ENCODE measurements at regions not wholly inside any gene's neighbourhood (a gene's known extent, or its start where the extent isn't known, plus 50 kb on each side); places are given as distances from the start of the nearest gene placed in this dataset.

DNA sequence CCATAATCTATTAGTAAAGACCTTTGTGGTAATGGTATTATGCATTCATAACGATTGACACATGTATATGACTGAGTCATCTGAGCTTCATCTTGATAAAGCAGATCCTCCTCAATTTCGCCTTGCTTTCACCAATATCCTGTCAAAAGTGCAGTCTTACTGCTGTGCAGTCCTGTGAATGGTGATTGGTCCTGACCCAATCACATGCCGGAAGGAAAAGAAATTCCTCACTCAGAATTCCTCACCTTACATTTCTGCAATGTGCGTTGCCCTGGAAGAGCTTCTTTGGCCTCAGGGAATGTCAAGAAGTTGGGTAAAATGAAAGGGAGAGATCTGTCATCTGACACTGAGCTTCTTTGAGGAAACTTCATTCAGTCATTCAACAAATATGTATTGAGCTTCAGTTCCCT is 121.0 kb upstream of the TSPAN2 start:
- peaks cover 0 to 3% (median 0%) of the 10 kb centered on the region in 5 donors for H3K4me1 ChIP-seq (ENCODE audit: control insufficient read depth in 5 of 5, insufficient read depth in 5 of 5, low read length in 5 of 5)
- no peak overlapping the region for H3K9ac ChIP-seq (ENCODE audit: low read length in 5 of 5)
- H3K9me3 ChIP-seq (ENCODE audit: control insufficient read depth in 5 of 5, low read length in 5 of 5): no peaks in the 10 kb centered on the region
- H3K27ac ChIP-seq (ENCODE audit: low read depth, low read length): no peak overlapping the region
- no peak overlapping the region for H3K4me3 ChIP-seq (ENCODE audit: low read depth in 1 of 5, low read length in 5 of 5)
- H3K27me3 ChIP-seq (ENCODE audit: control insufficient read depth in 5 of 5, insufficient read depth in 4 of 5, low read length in 5 of 5): no peaks in the 10 kb centered on the region
- no peaks in the 10 kb centered on the region for H3K36me3 ChIP-seq (ENCODE audit: control insufficient read depth in 5 of 5, insufficient read depth in 5 of 5, low read length in 5 of 5)

DNA sequence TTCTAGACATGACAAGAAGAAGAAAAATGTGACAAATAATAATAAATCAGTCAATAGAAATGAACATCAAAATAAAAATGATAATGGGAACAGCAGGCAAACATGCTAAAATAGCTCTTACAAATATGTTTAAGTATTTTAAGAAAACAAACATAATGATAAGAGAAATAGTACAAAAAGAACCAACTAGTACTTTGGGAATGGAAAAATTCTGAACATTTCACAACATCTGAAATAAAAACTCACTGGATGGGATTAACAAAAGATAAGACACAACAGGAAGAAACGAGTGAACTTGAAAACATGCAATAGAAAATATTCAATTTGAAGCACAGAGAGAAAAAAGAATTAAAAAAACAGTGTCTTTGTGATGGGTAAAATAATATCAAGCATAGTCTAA is 115.2 kb upstream of the TSPAN2 start:
- Histone ChIP-seq H3K9me3 (ENCODE audit: control insufficient read depth in 5 of 5, low read length in 5 of 5) (peaks cover 0 to 8% (median 0%) of the 10 kb centered on the region in 5 donors), H3K9ac (ENCODE audit: low read length in 5 of 5) (no peak overlapping the region), H3K27ac (ENCODE audit: low read depth, low read length) (no peak overlapping the region), H3K27me3 (ENCODE audit: control insufficient read depth in 5 of 5, insufficient read depth in 4 of 5, low read length in 5 of 5) (no peaks in the 10 kb centered on the region), H3K36me3 (ENCODE audit: control insufficient read depth in 5 of 5, insufficient read depth in 5 of 5, low read length in 5 of 5) (no peaks in the 10 kb centered on the region), H3K4me3 (ENCODE audit: low read depth in 1 of 5, low read length in 5 of 5) (no peak overlapping the region), H3K4me1 (ENCODE audit: control insufficient read depth in 5 of 5, insufficient read depth in 5 of 5, low read length in 5 of 5) (no peaks in the 10 kb centered on the region)

DNA sequence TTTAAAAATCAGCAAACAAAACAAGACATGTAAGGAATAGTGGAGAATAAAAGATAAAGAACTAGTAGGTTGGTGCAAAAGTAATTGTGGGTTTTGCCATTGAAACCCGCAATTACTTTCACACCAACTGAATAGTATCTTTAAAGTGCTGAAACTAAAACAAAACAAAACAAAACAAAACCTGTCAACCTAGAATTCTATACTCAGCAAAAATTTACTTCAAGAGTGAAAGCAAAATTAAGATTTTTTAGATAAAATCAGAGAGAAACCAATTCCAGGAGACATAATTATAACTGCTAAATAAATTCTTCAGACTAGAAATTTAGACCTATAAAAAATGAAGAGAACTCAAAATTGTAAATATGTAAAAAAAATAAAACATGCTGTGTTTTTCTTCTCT is 114.0 kb upstream of the TSPAN2 start:
- H3K27ac ChIP-seq (ENCODE audit: low read depth, low read length): no peak overlapping the region
- no peaks in the 10 kb centered on the region for H3K27me3 ChIP-seq (ENCODE audit: control insufficient read depth in 5 of 5, insufficient read depth in 4 of 5, low read length in 5 of 5)
- no peak overlapping the region for H3K4me3 ChIP-seq (ENCODE audit: low read depth in 1 of 5, low read length in 5 of 5)
- H3K36me3 ChIP-seq (ENCODE audit: control insufficient read depth in 5 of 5, insufficient read depth in 5 of 5, low read length in 5 of 5): no peaks in the 10 kb centered on the region
- H3K9ac ChIP-seq (ENCODE audit: low read length in 5 of 5): no peak overlapping the region
- no peaks in the 10 kb centered on the region for H3K4me1 ChIP-seq (ENCODE audit: control insufficient read depth in 5 of 5, insufficient read depth in 5 of 5, low read length in 5 of 5)
- H3K9me3 ChIP-seq (ENCODE audit: control insufficient read depth in 5 of 5, low read length in 5 of 5): peaks cover 0 to 8% (median 0%) of the 10 kb centered on the region in 5 donors

DNA sequence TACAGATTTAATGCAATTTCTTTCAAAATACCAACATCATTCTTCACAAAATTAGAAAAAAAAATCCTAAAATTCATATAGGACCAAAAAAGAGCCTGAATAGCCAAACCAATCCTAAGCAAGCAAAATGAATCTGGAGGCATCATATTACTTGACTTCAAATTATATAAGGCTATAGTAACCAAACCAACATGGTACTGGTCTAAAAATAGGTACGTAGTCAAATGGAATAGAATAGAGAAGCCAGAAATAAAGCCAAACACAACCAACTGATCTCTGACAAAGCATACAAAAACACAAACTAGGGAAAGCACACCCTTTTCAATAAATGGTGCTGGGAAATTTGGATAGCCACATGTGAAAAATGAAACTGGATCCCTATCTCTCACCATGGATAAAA is 112.3 kb upstream of the TSPAN2 start:
- H3K36me3 ChIP-seq (ENCODE audit: control insufficient read depth in 5 of 5, insufficient read depth in 5 of 5, low read length in 5 of 5): no peaks in the 10 kb centered on the region
- peaks cover 0 to 8% (median 0%) of the 10 kb centered on the region in 5 donors for H3K9me3 ChIP-seq (ENCODE audit: control insufficient read depth in 5 of 5, low read length in 5 of 5)
- H3K27ac ChIP-seq (ENCODE audit: low read depth, low read length): no peak overlapping the region
- H3K4me3 ChIP-seq (ENCODE audit: low read depth in 1 of 5, low read length in 5 of 5): no peak overlapping the region
- no peaks in the 10 kb centered on the region for H3K27me3 ChIP-seq (ENCODE audit: control insufficient read depth in 5 of 5, insufficient read depth in 4 of 5, low read length in 5 of 5)
- H3K4me1 ChIP-seq (ENCODE audit: control insufficient read depth in 5 of 5, insufficient read depth in 5 of 5, low read length in 5 of 5): no peaks in the 10 kb centered on the region
- H3K9ac ChIP-seq (ENCODE audit: low read length in 5 of 5): no peak overlapping the region

DNA sequence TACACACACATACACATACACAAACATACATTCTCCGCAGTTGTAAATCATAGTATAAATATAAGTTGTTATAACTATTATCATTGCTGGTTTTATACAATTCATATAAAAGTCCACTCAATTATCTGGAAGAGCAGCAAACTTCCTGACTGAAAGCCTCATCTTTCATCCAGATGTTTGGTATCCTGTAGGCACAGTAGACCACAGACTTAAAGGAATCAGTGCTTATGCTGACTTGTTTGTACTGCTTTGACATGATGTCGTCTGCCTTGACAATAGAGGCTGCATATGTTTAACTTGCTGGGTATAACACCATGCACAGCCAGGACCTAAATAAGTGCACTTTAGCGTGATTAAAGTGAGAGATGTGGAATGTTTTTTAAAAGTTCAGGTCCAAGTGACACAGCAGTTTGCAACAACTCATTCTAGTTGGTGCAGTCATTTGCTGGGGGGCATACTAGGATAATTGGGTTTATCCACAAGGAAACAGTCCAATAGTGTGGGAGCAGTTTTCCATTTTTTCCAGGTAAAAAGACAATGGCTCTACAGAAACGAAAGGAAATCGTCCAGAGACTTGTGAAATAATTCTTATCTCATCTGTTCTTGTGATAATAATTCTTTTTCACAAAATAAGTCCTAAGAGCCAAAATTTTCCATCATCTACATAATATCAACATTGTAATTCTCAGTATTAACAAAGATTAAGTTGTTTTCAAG is 110.3 kb upstream of the TSPAN2 start:
- Histone ChIP-seq H3K36me3 (ENCODE audit: control insufficient read depth in 5 of 5, insufficient read depth in 5 of 5, low read length in 5 of 5) (no peaks in the 10 kb centered on the region), H3K9ac (ENCODE audit: low read length in 5 of 5) (no peak overlapping the region), H3K9me3 (ENCODE audit: control insufficient read depth in 5 of 5, low read length in 5 of 5) (peaks cover 0 to 8% (median 0%) of the 10 kb centered on the region in 5 donors), H3K4me3 (ENCODE audit: low read depth in 1 of 5, low read length in 5 of 5) (no peak overlapping the region), H3K27ac (ENCODE audit: low read depth, low read length) (no peak overlapping the region), H3K4me1 (ENCODE audit: control insufficient read depth in 5 of 5, insufficient read depth in 5 of 5, low read length in 5 of 5) (no peaks in the 10 kb centered on the region), H3K27me3 (ENCODE audit: control insufficient read depth in 5 of 5, insufficient read depth in 4 of 5, low read length in 5 of 5) (no peaks in the 10 kb centered on the region)

DNA sequence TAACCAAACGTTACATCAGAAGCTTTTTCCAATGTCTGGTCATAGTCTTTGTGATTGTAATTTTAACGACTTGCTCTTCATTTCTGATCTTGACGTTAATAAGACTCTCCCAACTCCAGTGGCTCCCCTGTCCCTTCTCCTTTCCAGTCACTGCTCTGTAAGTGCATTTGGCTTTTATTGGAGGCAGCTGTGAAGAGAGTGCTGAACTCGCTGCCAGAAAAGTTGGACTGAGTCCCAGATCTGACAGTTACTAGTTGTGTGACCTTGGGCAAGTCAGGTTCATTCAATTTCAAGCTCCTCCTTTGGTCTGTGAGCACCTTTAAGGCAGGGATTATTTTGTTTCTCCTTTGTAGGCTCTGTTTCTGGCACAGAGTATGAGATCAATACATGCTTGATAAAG is 109.6 kb upstream of the TSPAN2 start:
- no peaks in the 10 kb centered on the region for H3K27me3 ChIP-seq (ENCODE audit: control insufficient read depth in 5 of 5, insufficient read depth in 4 of 5, low read length in 5 of 5)
- H3K4me3 ChIP-seq (ENCODE audit: low read depth in 1 of 5, low read length in 5 of 5): no peak overlapping the region
- no peak overlapping the region for H3K27ac ChIP-seq (ENCODE audit: low read depth, low read length)
- no peaks in the 10 kb centered on the region for H3K36me3 ChIP-seq (ENCODE audit: control insufficient read depth in 5 of 5, insufficient read depth in 5 of 5, low read length in 5 of 5)
- no peaks in the 10 kb centered on the region for H3K4me1 ChIP-seq (ENCODE audit: control insufficient read depth in 5 of 5, insufficient read depth in 5 of 5, low read length in 5 of 5)
- no peak overlapping the region for H3K9ac ChIP-seq (ENCODE audit: low read length in 5 of 5)
- H3K9me3 ChIP-seq (ENCODE audit: control insufficient read depth in 5 of 5, low read length in 5 of 5): peaks cover 0 to 6% (median 0%) of the 10 kb centered on the region in 5 donors

DNA sequence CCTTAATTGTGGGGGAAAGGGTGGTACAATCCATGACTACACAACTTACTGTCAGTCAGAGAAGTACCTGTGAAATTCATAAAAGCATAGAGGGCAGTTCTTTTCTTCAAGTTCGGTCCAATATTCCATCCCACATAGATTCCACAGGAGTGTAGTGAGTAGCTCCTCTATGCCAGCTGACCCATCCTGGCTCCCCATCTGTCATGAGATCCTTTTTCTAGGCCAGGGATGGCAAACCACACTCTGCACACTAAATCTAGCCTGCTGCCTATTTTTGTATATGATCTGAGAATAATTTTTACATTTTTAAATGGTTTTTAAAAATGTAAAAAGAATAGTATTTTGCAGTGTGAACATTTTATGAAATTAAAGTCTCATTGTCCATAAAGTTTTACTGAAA is 107.0 kb upstream of the TSPAN2 start:
- Histone ChIP-seq H3K4me1 (ENCODE audit: control insufficient read depth in 5 of 5, insufficient read depth in 5 of 5, low read length in 5 of 5) (no peaks in the 10 kb centered on the region), H3K9me3 (ENCODE audit: control insufficient read depth in 5 of 5, low read length in 5 of 5) (no peaks in the 10 kb centered on the region), H3K27me3 (ENCODE audit: control insufficient read depth in 5 of 5, insufficient read depth in 4 of 5, low read length in 5 of 5) (no peaks in the 10 kb centered on the region), H3K27ac (ENCODE audit: low read depth, low read length) (no peak overlapping the region), H3K36me3 (ENCODE audit: control insufficient read depth in 5 of 5, insufficient read depth in 5 of 5, low read length in 5 of 5) (no peaks in the 10 kb centered on the region), H3K9ac (ENCODE audit: low read length in 5 of 5) (no peak overlapping the region), H3K4me3 (ENCODE audit: low read depth in 1 of 5, low read length in 5 of 5) (no peak overlapping the region)

DNA sequence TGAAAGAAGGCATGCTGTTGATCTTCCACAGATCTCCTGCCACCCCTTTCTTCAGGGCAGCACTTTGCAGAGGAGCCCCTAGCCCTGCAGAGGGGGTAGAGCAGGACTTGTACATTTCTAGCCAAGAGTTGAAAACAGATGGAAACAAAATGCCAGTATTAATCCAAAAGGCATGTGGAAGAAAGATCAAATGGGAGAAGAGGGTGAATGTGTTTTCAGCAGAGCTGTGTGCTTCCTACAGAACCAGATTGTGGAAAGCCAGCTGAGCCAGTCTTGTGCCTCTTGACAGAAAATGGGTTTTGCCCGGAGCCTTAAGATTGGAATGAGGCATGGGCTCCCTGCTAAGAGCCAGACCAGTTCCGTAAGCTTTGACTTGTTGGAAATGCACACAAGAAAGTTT is 105.2 kb upstream of the TSPAN2 start:
- Histone ChIP-seq H3K9me3 (ENCODE audit: control insufficient read depth in 5 of 5, low read length in 5 of 5) (no peaks in the 10 kb centered on the region), H3K4me1 (ENCODE audit: control insufficient read depth in 5 of 5, insufficient read depth in 5 of 5, low read length in 5 of 5) (no peaks in the 10 kb centered on the region)

DNA sequence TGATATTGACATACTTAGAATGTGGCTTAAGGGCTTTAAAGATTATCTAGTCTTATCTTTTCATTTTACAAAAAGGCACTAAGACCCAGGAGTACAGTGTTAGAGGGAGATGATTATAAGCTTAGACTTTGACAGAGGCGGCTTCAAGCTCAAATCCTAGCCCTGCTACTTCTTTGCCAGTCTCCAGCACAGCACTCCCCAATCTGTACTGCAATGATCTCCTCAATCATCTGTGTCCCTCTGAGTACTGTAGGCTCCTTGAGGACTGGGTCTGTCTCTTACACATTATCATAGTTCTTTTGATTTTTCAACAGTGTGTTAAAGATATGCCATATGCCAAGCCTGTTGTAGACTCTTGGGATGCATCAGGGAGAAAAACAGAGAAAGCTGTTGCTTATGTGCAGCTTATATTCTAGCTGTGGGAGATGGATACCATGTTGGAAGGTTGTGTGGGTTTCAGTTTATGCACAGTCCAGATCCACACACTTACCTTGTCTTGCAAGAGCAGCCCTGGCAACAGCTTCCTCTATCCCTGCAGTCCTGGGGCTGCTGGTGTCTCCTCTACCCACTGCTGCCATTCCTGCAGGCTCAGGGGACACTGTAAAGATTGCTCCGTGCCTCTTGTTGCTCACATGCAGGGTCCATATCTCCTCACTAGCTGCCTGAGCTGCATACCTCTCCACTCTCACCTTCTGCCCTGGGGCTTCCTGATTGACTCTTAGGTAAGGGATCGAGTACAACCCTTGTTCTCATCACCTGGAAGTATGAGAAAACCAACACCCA is 103.9 kb upstream of the TSPAN2 start:
- Histone ChIP-seq H3K27ac (ENCODE audit: low read depth, low read length) (no peak overlapping the region), H3K9me3 (ENCODE audit: control insufficient read depth in 5 of 5, low read length in 5 of 5) (no peaks in the 10 kb centered on the region)

More for the DNA sequence above, 105.2 kb upstream of the TSPAN2 start:
- Histone ChIP-seq H3K4me3 (ENCODE audit: low read depth in 1 of 5, low read length in 5 of 5) (no peak overlapping the region), H3K36me3 (ENCODE audit: control insufficient read depth in 5 of 5, insufficient read depth in 5 of 5, low read length in 5 of 5) (no peaks in the 10 kb centered on the region), H3K9ac (ENCODE audit: low read length in 5 of 5) (no peak overlapping the region), H3K27ac (ENCODE audit: low read depth, low read length) (no peak overlapping the region), H3K27me3 (ENCODE audit: control insufficient read depth in 5 of 5, insufficient read depth in 4 of 5, low read length in 5 of 5) (no peaks in the 10 kb centered on the region)

DNA sequence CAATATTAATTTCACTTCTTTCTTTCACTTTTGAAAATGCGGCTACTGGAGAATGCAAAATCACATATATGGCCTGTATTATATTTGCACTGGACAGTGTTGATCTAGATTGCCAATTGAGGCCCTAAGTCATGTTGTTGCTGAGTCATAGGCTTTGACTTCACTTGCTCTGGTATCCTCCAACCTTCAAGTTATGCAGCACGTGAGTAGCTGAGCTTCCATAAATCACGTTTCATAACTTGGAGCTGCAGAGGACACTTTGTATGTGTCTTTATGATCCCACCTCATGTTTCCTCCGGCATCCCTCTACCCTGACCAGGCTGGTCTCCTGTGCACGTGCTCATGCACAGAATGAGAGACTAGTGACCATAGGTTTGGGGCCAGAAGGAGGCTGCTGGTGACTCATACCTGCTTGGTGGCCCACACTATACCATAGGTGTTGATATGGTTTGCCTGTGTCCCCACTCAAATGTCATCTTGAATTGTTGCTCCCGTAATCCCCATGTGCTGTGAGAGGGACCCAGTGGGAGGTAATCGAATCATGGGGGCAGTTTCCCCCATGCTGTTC is 103.0 kb upstream of the TSPAN2 start:
- H3K4me3 ChIP-seq (ENCODE audit: low read depth in 1 of 5, low read length in 5 of 5): no peak overlapping the region

More for the DNA sequence above, 103.9 kb upstream of the TSPAN2 start:
- Histone ChIP-seq H3K36me3 (ENCODE audit: control insufficient read depth in 5 of 5, insufficient read depth in 5 of 5, low read length in 5 of 5) (no peaks in the 10 kb centered on the region), H3K9ac (ENCODE audit: low read length in 5 of 5) (no peak overlapping the region), H3K27me3 (ENCODE audit: control insufficient read depth in 5 of 5, insufficient read depth in 4 of 5, low read length in 5 of 5) (no peaks in the 10 kb centered on the region), H3K4me3 (ENCODE audit: low read depth in 1 of 5, low read length in 5 of 5) (no peak overlapping the region), H3K4me1 (ENCODE audit: control insufficient read depth in 5 of 5, insufficient read depth in 5 of 5, low read length in 5 of 5) (no peaks in the 10 kb centered on the region)

More for the DNA sequence above, 103.0 kb upstream of the TSPAN2 start:
- Histone ChIP-seq H3K9me3 (ENCODE audit: control insufficient read depth in 5 of 5, low read length in 5 of 5) (no peaks in the 10 kb centered on the region), H3K36me3 (ENCODE audit: control insufficient read depth in 5 of 5, insufficient read depth in 5 of 5, low read length in 5 of 5) (no peaks in the 10 kb centered on the region), H3K4me1 (ENCODE audit: control insufficient read depth in 5 of 5, insufficient read depth in 5 of 5, low read length in 5 of 5) (no peaks in the 10 kb centered on the region), H3K27me3 (ENCODE audit: control insufficient read depth in 5 of 5, insufficient read depth in 4 of 5, low read length in 5 of 5) (no peaks in the 10 kb centered on the region), H3K9ac (ENCODE audit: low read length in 5 of 5) (no peak overlapping the region), H3K27ac (ENCODE audit: low read depth, low read length) (no peak overlapping the region)

All from subcutaneous abdominal adipose tissue (tissue), 5 donors.